ENCODE measurements at regions not wholly inside any gene's neighbourhood (a gene's known extent, or its start where the extent isn't known, plus 50 kb on each side); places are given as distances from the start of the nearest gene placed in this dataset.
"Not testable (repeated sequence)": the region's sequence is repeated elsewhere in the genome, so short reads cannot be mapped to it uniquely, and the experiment has no call there.

DNA sequence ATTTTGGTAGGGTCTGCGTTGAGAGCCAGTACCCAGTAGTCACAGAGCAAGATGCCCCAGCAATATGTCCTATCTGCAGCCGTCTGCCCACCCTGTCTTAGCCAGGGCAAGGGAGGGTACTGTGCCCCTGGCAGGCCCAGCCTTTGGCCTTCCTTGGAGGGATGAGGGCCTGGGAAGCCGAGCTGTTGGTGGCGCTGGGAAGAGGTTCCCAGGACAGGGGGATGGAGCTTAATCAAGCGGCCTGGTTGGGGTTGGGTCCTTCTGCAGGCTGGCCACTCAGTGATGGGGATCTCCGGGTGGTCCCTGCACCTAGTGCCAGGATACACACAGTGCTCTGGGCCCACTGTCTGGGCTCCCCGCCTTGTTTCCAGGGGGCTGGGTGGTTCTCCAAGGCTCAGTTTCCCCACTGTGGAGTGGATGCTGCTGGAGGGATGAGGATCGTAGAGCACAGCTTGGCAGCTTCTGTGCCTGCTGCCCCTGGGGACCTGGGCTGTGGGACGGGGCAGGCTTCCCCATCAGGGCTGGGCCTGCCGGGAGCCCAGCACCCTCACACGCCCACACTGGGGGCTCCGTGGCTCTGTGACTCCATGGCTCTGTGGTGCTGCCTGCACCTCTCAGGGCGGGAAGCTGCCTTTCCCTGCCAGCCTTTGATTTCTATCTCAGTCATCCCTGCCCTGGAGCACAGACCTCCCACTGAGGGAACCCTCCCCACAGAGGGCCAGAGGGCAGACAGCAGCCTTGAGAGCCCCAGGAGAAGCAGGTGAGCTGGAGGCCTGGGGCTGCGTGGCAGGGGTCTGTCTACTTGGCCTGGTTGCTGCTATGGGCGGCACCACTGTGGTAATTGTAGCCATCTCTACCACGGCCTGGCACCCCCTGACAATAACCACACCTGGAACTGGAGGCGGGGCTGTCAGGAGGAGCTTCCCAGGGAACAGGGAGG, 357.0 kb downstream of the TMEM121 start:
- Mint-ChIP-seq H3K36me3 (ENCODE audit: low read depth) (no peaks in the 10 kb centered on the region), H3K27ac (no peak overlapping the region), H3K9me3 (no peaks in the 10 kb centered on the region), H3K27me3 (peaks cover 19% of the 10 kb centered on the region), H3K4me3 (no peak overlapping the region), H3K4me1 (ENCODE audit: low read depth) (no peaks in the 10 kb centered on the region)
- Histone ChIP-seq H3K4me1 (ENCODE audit: insufficient read depth, low read length) (no peaks in the 10 kb centered on the region), H3K27me3 (ENCODE audit: control insufficient read depth in 1 of 2, insufficient read depth in 2 of 2, low read length in 2 of 2) (peaks cover 3 to 11% of the 10 kb centered on the region in 2 experiments), H3K27ac (ENCODE audit: low read depth in 1 of 2, low read length in 2 of 2) (no peak overlapping the region), H3K36me3 (ENCODE audit: insufficient read depth, low read length) (no peaks in the 10 kb centered on the region), H3K9me3 (ENCODE audit: control insufficient read depth in 1 of 2, insufficient read depth in 1 of 2, low read length in 2 of 2) (peaks cover 0 to 14% of the 10 kb centered on the region in 2 experiments), H3K4me3 (ENCODE audit: low read length) (no peak overlapping the region)
- intact Hi-C loops (cut with DNase I, micrococcal nuclease), result no loop called here
- TF ChIP-seq, protein P1, sequence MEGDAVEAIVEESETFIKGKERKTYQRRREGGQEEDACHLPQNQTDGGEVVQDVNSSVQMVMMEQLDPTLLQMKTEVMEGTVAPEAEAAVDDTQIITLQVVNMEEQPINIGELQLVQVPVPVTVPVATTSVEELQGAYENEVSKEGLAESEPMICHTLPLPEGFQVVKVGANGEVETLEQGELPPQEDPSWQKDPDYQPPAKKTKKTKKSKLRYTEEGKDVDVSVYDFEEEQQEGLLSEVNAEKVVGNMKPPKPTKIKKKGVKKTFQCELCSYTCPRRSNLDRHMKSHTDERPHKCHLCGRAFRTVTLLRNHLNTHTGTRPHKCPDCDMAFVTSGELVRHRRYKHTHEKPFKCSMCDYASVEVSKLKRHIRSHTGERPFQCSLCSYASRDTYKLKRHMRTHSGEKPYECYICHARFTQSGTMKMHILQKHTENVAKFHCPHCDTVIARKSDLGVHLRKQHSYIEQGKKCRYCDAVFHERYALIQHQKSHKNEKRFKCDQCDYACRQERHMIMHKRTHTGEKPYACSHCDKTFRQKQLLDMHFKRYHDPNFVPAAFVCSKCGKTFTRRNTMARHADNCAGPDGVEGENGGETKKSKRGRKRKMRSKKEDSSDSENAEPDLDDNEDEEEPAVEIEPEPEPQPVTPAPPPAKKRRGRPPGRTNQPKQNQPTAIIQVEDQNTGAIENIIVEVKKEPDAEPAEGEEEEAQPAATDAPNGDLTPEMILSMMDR (IDR thresholded peaks at IDR 0.05), result no peak
- CTCF ChIA-PET, result no interaction called here
- DNase-seq (peak in 2 of 14 experiments; percentile 2 to 19), ATAC-seq (ENCODE audit: poor library complexity) (no peak)
- POLR2A ChIA-PET, result no interaction called here

DNA sequence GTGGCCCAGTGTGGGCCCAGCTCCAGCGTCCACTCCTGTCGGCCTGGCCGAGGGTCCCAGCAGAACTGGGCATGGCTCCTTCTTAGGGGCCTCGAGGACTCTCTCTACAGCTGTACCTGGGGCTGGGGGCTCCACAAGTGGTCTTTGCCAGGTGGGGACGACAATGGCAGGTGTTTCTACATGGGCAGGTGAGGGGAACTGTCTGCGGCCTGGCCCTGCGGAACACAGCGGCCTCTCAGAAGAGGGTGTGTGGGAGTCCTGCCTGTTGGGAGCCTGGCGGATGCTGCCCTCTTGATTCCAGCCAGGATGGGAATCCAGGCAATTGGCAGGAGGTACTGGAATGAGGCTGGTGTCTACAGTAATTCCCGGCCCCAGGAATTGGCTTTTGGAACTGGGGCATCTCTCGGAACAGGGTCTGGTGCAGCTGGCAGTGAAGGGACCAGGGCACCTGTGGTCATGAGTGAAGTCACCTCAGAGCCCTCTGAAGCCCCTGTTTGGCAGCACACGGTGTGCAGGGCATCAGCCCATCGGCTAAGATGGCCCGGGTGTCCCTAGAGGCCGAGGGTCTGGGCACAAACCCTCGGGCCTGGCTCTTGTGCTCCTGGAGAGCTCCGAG, 357.9 kb downstream of the TMEM121 start:
- H3K4me3 Mint-ChIP-seq; POLR2A ChIA-PET; intact Hi-C loops (cut with DNase I, micrococcal nuclease); CTCF ChIA-PET; H3K27ac Mint-ChIP-seq; ATAC-seq (ENCODE audit: poor library complexity); H3K4me1 Mint-ChIP-seq (ENCODE audit: low read depth); H3K27ac ChIP-seq (ENCODE audit: low read depth in 1 of 2, low read length in 2 of 2); H3K36me3 Mint-ChIP-seq (ENCODE audit: low read depth); H3K4me3 ChIP-seq (ENCODE audit: low read length); H3K36me3 ChIP-seq (ENCODE audit: insufficient read depth, low read length); H3K9me3 Mint-ChIP-seq; H3K4me1 ChIP-seq (ENCODE audit: insufficient read depth, low read length): not testable (repeated sequence)
- peak in 1 of 14 experiments; percentile 20 for DNase-seq
- Histone ChIP-seq H3K9me3 (ENCODE audit: control insufficient read depth in 1 of 2, insufficient read depth in 1 of 2, low read length in 2 of 2) (peaks cover 0 to 14% of the 10 kb centered on the region in 2 experiments), H3K27me3 (ENCODE audit: control insufficient read depth in 1 of 2, insufficient read depth in 2 of 2, low read length in 2 of 2) (peaks cover 2 to 11% of the 10 kb centered on the region in 2 experiments)
- peaks cover 20% of the 10 kb centered on the region for H3K27me3 Mint-ChIP-seq

DNA sequence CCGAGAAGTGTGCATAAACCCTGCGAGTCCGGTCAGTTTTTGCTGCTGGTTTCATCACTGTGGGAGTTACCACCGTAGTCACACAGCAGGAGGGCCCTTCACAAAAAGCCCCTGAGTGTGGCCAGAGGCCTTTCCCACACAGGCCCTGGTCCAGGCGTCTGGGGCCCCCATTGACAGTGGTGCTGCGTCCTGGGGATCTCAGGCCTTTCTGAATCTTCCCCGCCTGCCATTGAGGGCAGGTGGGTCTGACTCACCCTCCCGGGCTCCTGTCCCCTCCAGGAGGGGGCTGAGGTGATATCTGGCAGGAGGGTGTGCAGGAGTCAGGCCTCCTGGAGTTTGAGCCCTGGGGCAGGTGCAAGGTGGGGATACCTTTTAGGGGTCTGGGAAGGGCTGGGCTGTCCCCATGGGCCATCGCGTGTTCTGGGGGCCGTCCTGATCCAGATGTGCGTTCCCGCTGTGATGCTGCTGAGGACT, 358.5 kb downstream of the TMEM121 start:
- H3K27me3 Mint-ChIP-seq, result peaks cover 21% of the 10 kb centered on the region
- DNase-seq, result peak in 1 of 14 experiments; percentile 27
- intact Hi-C loops (cut with DNase I, micrococcal nuclease), result no loop called here

More for the DNA sequence above, 358.5 kb downstream of the TMEM121 start:
- H3K27ac Mint-ChIP-seq, result no peak overlapping the region
- H3K4me1 ChIP-seq (ENCODE audit: insufficient read depth, low read length), result no peaks in the 10 kb centered on the region
- H3K4me3 Mint-ChIP-seq, result no peak overlapping the region
- no peak overlapping the region for H3K4me3 ChIP-seq (ENCODE audit: low read length)
- no peak for ATAC-seq (ENCODE audit: poor library complexity)
- peaks cover 0 to 12% of the 10 kb centered on the region in 2 experiments for H3K9me3 ChIP-seq (ENCODE audit: control insufficient read depth in 1 of 2, insufficient read depth in 1 of 2, low read length in 2 of 2)
- ChIA-PET POLR2A (no interaction called here), CTCF (no interaction called here)
- TF ChIP-seq, protein P1 (IDR thresholded peaks at IDR 0.05), result no peak
- H3K27me3 ChIP-seq (ENCODE audit: control insufficient read depth in 1 of 2, insufficient read depth in 2 of 2, low read length in 2 of 2), result peaks cover 2 to 11% of the 10 kb centered on the region in 2 experiments
- H3K27ac ChIP-seq (ENCODE audit: low read depth in 1 of 2, low read length in 2 of 2), result no peak overlapping the region
- no peaks in the 10 kb centered on the region for H3K4me1 Mint-ChIP-seq (ENCODE audit: low read depth)
- H3K36me3 Mint-ChIP-seq (ENCODE audit: low read depth), result no peaks in the 10 kb centered on the region
- H3K9me3 Mint-ChIP-seq, result no peaks in the 10 kb centered on the region
- H3K36me3 ChIP-seq (ENCODE audit: insufficient read depth, low read length), result no peaks in the 10 kb centered on the region

Data from CD4-positive, alpha-beta T cell (primary cell).